H1 (cell line): ENCODE measurements at regions not wholly inside any gene's neighbourhood (a gene's known extent, or its start where the extent isn't known, plus 50 kb on each side); places are given as distances from the start of the nearest gene placed in this dataset.

Source experiments
- CTCF ChIA-PET: fragments of 300-600 bp; sonication (Branson Sonifier 250); formaldehyde crosslinking; loops from one replicate; lab custom pipeline; 2021; ENCODE audit not compliant: partially characterized antibody; lab: Charles Lee
- POLR2A ChIA-PET: fragments of 300-600 bp; sonication (Branson Sonifier 250); formaldehyde crosslinking; loops from one replicate; lab custom pipeline; 2021; ENCODE audit warnings: inconsistent platforms; ENCODE audit not compliant: partially characterized antibody; lab: Charles Lee
- DNase-seq, 2 experiments: peaks; one replicate each; pipeline versions ENCODE4 v3.0.0 to v3.0.0-alpha.2; 2010 to 2022; ENCODE audit warnings: low spot score in 2 of 2, low read depth in 1 of 2, mixed read lengths in 1 of 2
- FAIRE-seq: peaks from 2 replicates; lab custom pipeline; 2011; peaks lifted over from hg19 to GRCh38; lab: Jason Lieb, UNC
- H2AFZ ChIP-seq: 2 replicates; pipeline ENCODE4 v1.8.1; 2012; ENCODE audit warnings: low read length, inconsistent platforms
- H2AK5ac ChIP-seq: 2 replicates; pipeline ENCODE4 v1.6.1; 2013; ENCODE audit warnings: low read depth, low read length
- H2BK120ac ChIP-seq: replicated peaks from 2 replicates; pipeline ENCODE3; 2013; ENCODE audit warnings: low read depth, low read length, inconsistent platforms
- H2BK12ac ChIP-seq: 2 replicates; pipeline ENCODE4 v1.6.1; 2013; ENCODE audit warnings: low read depth, low read length
- H2BK15ac ChIP-seq: 2 replicates; pipeline ENCODE4 v1.6.1; 2013; ENCODE audit warnings: low read length
- H2BK20ac ChIP-seq: 2 replicates; pipeline ENCODE4 v1.6.1; 2013; ENCODE audit warnings: low read length
- H2BK5ac ChIP-seq: 2 replicates; pipeline ENCODE4 v1.6.1; 2013; ENCODE audit warnings: low read depth, low read length
- H3K14ac ChIP-seq: 2 replicates; pipeline ENCODE4 v1.6.1; 2013; ENCODE audit warnings: inconsistent platforms; ENCODE audit not compliant: insufficient read length
- H3K18ac ChIP-seq: 2 replicates; pipeline ENCODE4 v1.6.1; 2013; ENCODE audit warnings: low read length; ENCODE audit errors: extremely low read depth
- H3K23ac ChIP-seq: 2 replicates; pipeline ENCODE4 v1.6.1; 2013; ENCODE audit warnings: inconsistent platforms; ENCODE audit not compliant: insufficient read length
- H3K23me2 ChIP-seq: 2 replicates; pipeline ENCODE4 v1.6.1; 2013; ENCODE audit warnings: low read depth, low read length
- H3K27ac ChIP-seq: 2 replicates; pipeline ENCODE4 v1.6.1; 2011; ENCODE audit warnings: low read depth, low read length, inconsistent platforms
- H3K27me3 ChIP-seq, 4 experiments: replicated peaks in 1 of 4; 1 replicate in 1 of 4; 2 replicates in 3 of 4; pipeline versions ENCODE4 v1.6.1 to v1.8.1; 2011 to 2013; ENCODE audit warnings: low read length in 3 of 4, mild to moderate bottlenecking in 3 of 4, inconsistent platforms in 2 of 4, mixed read lengths in 2 of 4, moderate library complexity in 1 of 4; ENCODE audit not compliant: control insufficient read depth in 3 of 4, insufficient read depth in 3 of 4; ENCODE audit errors: extremely low read depth in 1 of 4
- H3K36me3 ChIP-seq, 4 experiments: 2 replicates each; pipeline versions ENCODE4 v1.6.1 to v1.8.1; 2011 to 2013; ENCODE audit warnings: mild to moderate bottlenecking in 4 of 4, low read length in 3 of 4, moderate library complexity in 2 of 4, control low read depth in 1 of 4, inconsistent platforms in 1 of 4; ENCODE audit not compliant: insufficient read depth in 4 of 4, control insufficient read depth in 2 of 4
- H3K4ac ChIP-seq: replicated peaks from 2 replicates; pipeline ENCODE3; 2013; ENCODE audit warnings: low read length, low read depth, mixed read lengths, inconsistent platforms; ENCODE audit not compliant: insufficient read length
- H3K4me1 ChIP-seq, 4 experiments: replicated peaks in 1 of 4; 1 replicate in 1 of 4; 2 replicates in 3 of 4; pipeline versions ENCODE4 v1.6.1 to v1.8.1; 2011 to 2013; ENCODE audit warnings: low read length in 3 of 4, inconsistent platforms in 2 of 4, mixed read lengths in 1 of 4; ENCODE audit not compliant: insufficient read depth in 4 of 4, control insufficient read depth in 3 of 4
- H3K4me2 ChIP-seq, 2 experiments: 2 replicates each; pipeline versions ENCODE4 v1.6.1 to v1.8.1; 2011 to 2013; ENCODE audit warnings: low read depth in 2 of 2, low read length in 2 of 2, control low read depth in 1 of 2, inconsistent platforms in 1 of 2, mild to moderate bottlenecking in 1 of 2; ENCODE audit not compliant: insufficient read depth in 1 of 2
- H3K4me3 ChIP-seq, 4 experiments: fragments of 200-600, 300-600 bp in 1 of 4; sonication (generic), shearing (Covaris generic), sonication (Bioruptor Twin) in 1 of 4; 2 replicates each; pipeline versions ENCODE4 v1.5.1 to v1.8.1; 2011 to 2016; ENCODE audit warnings: low read length in 4 of 4, low read depth in 3 of 4, control low read depth in 2 of 4, inconsistent platforms in 2 of 4, mild to moderate bottlenecking in 2 of 4, mixed read lengths in 1 of 4, moderate library complexity in 1 of 4; ENCODE audit not compliant: insufficient read depth in 2 of 4; ENCODE audit errors: extremely low read depth in 1 of 4
- H3K56ac ChIP-seq: replicated peaks from 2 replicates; pipeline ENCODE3; 2013; ENCODE audit warnings: low read depth, mild to moderate bottlenecking, mixed read lengths, low read length, inconsistent platforms; ENCODE audit not compliant: insufficient read length
- H3K79me1 ChIP-seq: 2 replicates; pipeline ENCODE4 v1.6.1; 2013; ENCODE audit warnings: low read depth, low read length, control low read depth
- H3K79me2 ChIP-seq, 2 experiments: 2 replicates each; pipeline versions ENCODE4 v1.6.1 to v1.8.1; 2012 to 2013; ENCODE audit warnings: low read length in 2 of 2, mild to moderate bottlenecking in 2 of 2, inconsistent platforms in 1 of 2; ENCODE audit not compliant: insufficient read depth in 2 of 2, control insufficient read depth in 1 of 2
- H3K9ac ChIP-seq, 4 experiments: replicated peaks in 1 of 4; 1 replicate in 1 of 4; 2 replicates in 3 of 4; pipeline versions ENCODE4 v1.6.1 to v1.8.1; 2011 to 2013; ENCODE audit warnings: low read depth in 3 of 4, low read length in 3 of 4, control low read depth in 2 of 4, mild to moderate bottlenecking in 2 of 4, moderate library complexity in 2 of 4, inconsistent platforms in 1 of 4; ENCODE audit errors: extremely low read depth in 1 of 4
- H3K9me3 ChIP-seq, 2 experiments: 2 replicates each; pipeline versions ENCODE4 v1.6.1 to v1.8.1; 2012 to 2013; ENCODE audit warnings: mild to moderate bottlenecking in 2 of 2, moderate library complexity in 2 of 2, control low read depth in 1 of 2, inconsistent platforms in 1 of 2, low read depth in 1 of 2, low read length in 1 of 2, mixed read lengths in 1 of 2; ENCODE audit not compliant: insufficient read depth in 2 of 2
- H4K20me1 ChIP-seq, 2 experiments: replicated peaks in 1 of 2; 2 replicates each; pipeline versions ENCODE3 to v1.8.1; 2011 to 2013; ENCODE audit warnings: inconsistent platforms in 2 of 2, low read length in 2 of 2, mild to moderate bottlenecking in 1 of 2; ENCODE audit not compliant: insufficient read depth in 2 of 2, control insufficient read depth in 1 of 2
- H4K5ac ChIP-seq: 2 replicates; pipeline ENCODE4 v1.6.1; 2013; ENCODE audit warnings: low read length, low read depth, mixed read lengths, inconsistent platforms; ENCODE audit not compliant: insufficient read length
- H4K8ac ChIP-seq: 2 replicates; pipeline ENCODE4 v1.8.0; 2013; ENCODE audit warnings: mild to moderate bottlenecking, moderate library complexity, low read length, inconsistent platforms; ENCODE audit not compliant: insufficient read depth; ENCODE audit errors: extremely low read depth
- H4K91ac ChIP-seq: replicated peaks from 2 replicates; pipeline ENCODE3; 2013; ENCODE audit warnings: low read length, mixed read lengths, inconsistent platforms; ENCODE audit not compliant: insufficient read length
- JUN ChIP-seq: IDR thresholded peaks from 2 replicates; pipeline ENCODE4 v1.6.1; 2011; ENCODE audit warnings: low read depth, mild to moderate bottlenecking, improper control_type of control experiment, low read length
- JUND ChIP-seq: IDR thresholded peaks from 2 replicates; pipeline ENCODE4 v1.6.1; 2011; ENCODE audit warnings: mild to moderate bottlenecking, improper control_type of control experiment, low read length
- MAX ChIP-seq: IDR thresholded peaks from 2 replicates; pipeline ENCODE4 v1.6.1; 2012; ENCODE audit warnings: inconsistent platforms
- NANOG ChIP-seq: IDR thresholded peaks from 2 replicates; pipeline ENCODE4 v1.6.1; 2011; ENCODE audit warnings: low read length, low read depth, mild to moderate bottlenecking, inconsistent platforms; ENCODE audit not compliant: insufficient read depth, poor library complexity, severe bottlenecking
- NRF1 ChIP-seq: IDR thresholded peaks from 2 replicates; pipeline ENCODE4 v1.6.1; 2011; ENCODE audit warnings: mild to moderate bottlenecking, low read depth, low read length, improper control_type of control experiment
- PHF8 ChIP-seq: fragments of 200-600 bp; sonication (generic); conservative IDR thresholded peaks from 2 replicates; pipeline ENCODE4 v1.7.1; 2012; ENCODE audit warnings: low read depth, mild to moderate bottlenecking, inconsistent platforms, low read length, moderate library complexity
- RBBP5 ChIP-seq: IDR thresholded peaks from 2 replicates; pipeline ENCODE4 v1.7.1; 2012; ENCODE audit warnings: low read depth, mild to moderate bottlenecking, inconsistent platforms, low read length, moderate library complexity, borderline replicate concordance
- RXRA ChIP-seq: IDR thresholded peaks from 2 replicates; pipeline ENCODE4 v1.6.1; 2011; ENCODE audit warnings: low read depth, mild to moderate bottlenecking, low read length, moderate library complexity; ENCODE audit not compliant: insufficient read depth
- SAP30 ChIP-seq: fragments of 300-600 bp; sonication (generic); IDR thresholded peaks from 2 replicates; pipeline ENCODE4 v1.7.1; 2012; ENCODE audit warnings: low read length, moderate library complexity, mild to moderate bottlenecking, inconsistent platforms; ENCODE audit not compliant: insufficient read depth, insufficient replicate concordance
- TAF7 ChIP-seq: optimal IDR thresholded peaks from 2 replicates; pipeline ENCODE3; 2011; ENCODE audit warnings: low read depth, mild to moderate bottlenecking, inconsistent platforms, low read length, moderate library complexity, borderline replicate concordance
- USF2 ChIP-seq: IDR thresholded peaks from 2 replicates; pipeline ENCODE4 v1.6.1; 2011; ENCODE audit warnings: low read length, improper control_type of control experiment
- YY1 ChIP-seq: IDR thresholded peaks from 2 replicates; pipeline ENCODE4 v1.6.1; 2011; ENCODE audit warnings: low read depth, mild to moderate bottlenecking, low read length
- WGBS, 2 experiments: shearing (Covaris generic) in 1 of 2; methylation state at CpG; one replicate each; pipeline versions ENCODE4 v1.1.6 to v1.1.7; 2013 to 2015; ENCODE audit warnings: low lambda C conversion rate in 2 of 2, mixed read lengths in 2 of 2, inconsistent platforms in 1 of 2, low coverage in 1 of 2, missing lambda C conversion rate in 1 of 2; ENCODE audit not compliant: insufficient replicate concordance in 2 of 2, insufficient coverage in 1 of 2, insufficient read length in 1 of 2; ENCODE audit errors: extremely low coverage in 1 of 2, missing lambda C conversion rate in 1 of 2; 5-methylcytosine and 5-hydroxymethylcytosine counted together

DNA sequence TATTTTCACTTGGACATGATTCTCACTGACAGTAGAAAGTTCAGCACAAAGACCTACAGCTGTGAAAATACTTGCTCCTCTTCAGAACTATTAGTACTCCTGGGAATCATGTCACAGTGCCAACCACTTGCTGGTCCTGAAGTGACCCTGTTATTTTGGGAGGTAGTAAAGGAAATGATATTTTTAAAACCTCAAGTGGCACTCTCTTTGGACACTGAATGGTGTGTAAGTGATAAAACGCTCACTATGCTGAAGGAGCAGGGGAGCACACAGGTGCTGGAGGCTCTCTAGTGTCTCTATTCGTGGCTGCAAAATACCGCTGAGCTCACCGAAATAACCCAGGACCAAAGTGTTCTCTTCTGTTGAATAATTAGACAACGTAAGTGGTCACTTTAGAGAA lies 76.9 kb upstream of the SPATA31D4 start:
- H2AFZ ChIP-seq: no peak overlapping the region
- no peaks in the 10 kb centered on the region for H3K23me2 ChIP-seq
- no peak overlapping the region for H2AK5ac ChIP-seq
- no peaks in the 10 kb centered on the region for H3K27me3 ChIP-seq
- H3K79me1 ChIP-seq: no peaks in the 10 kb centered on the region
- H3K23ac ChIP-seq: no peak overlapping the region
- no peak overlapping the region for H3K9ac ChIP-seq
- H3K79me2 ChIP-seq: no peaks in the 10 kb centered on the region
- no peak overlapping the region for H2BK12ac ChIP-seq
- no peak overlapping the region for H3K4ac ChIP-seq
- H4K91ac ChIP-seq: no peak overlapping the region
- H3K4me2 ChIP-seq: no peak overlapping the region
- ChIA-PET CTCF (interaction anchor here (1.0 kb wide), 1 partner anchor 9 kb away, joined by 3 read pairs; no protein-coding TSS in a partner anchor), POLR2A (no interaction called here)
- WGBS, 2 experiments: 96% methylated on average over 5 of the region's 5 CpGs; no CpG with 5 or more reads in 1 of the 2 experiments
- no peaks in the 10 kb centered on the region for H3K9me3 ChIP-seq
- no peak overlapping the region for H3K18ac ChIP-seq
- H3K27ac ChIP-seq: no peak overlapping the region
- no peak overlapping the region for H4K8ac ChIP-seq
- no peak overlapping the region for H2BK15ac ChIP-seq
- no peak overlapping the region for H2BK120ac ChIP-seq
- FAIRE-seq (no peak), DNase-seq (no peak)
- no peak overlapping the region for H3K14ac ChIP-seq
- H3K4me3 ChIP-seq: no peak overlapping the region
- no peak overlapping the region for H2BK5ac ChIP-seq
- H4K5ac ChIP-seq: no peak overlapping the region
- no peaks in the 10 kb centered on the region for H4K20me1 ChIP-seq
- no peaks in the 10 kb centered on the region for H3K4me1 ChIP-seq
- no peak overlapping the region for H2BK20ac ChIP-seq
- no peak overlapping the region for H3K56ac ChIP-seq
- no peaks in the 10 kb centered on the region for H3K36me3 ChIP-seq
- no peak for TF ChIP-seq PHF8
- TF ChIP-seq JUND: no peak
- no peak for TF ChIP-seq RXRA
- no peak for TF ChIP-seq YY1
- TF ChIP-seq MAX: no peak
- TF ChIP-seq USF2: no peak
- no peak for TF ChIP-seq SAP30
- no peak for TF ChIP-seq TAF7
- TF ChIP-seq JUN: no peak
- no peak for TF ChIP-seq RBBP5
- TF ChIP-seq NANOG: no peak
- TF ChIP-seq NRF1: no peak
